RWPE1 (cell line): ENCODE measurements at regions not wholly inside any gene's neighbourhood (a gene's known extent, or its start where the extent isn't known, plus 50 kb on each side); places are given as distances from the start of the nearest gene placed in this dataset.

Experiments used
- CTCF ChIA-PET: fragments of 350-600 bp; sonication (Branson Sonifier 250); formaldehyde crosslinking; extraction: SDS; loops from one replicate; lab custom pipeline; 2021; lab: Yijun Ruan, JAX
- POLR2A ChIA-PET: fragments of 400-600 bp; formaldehyde crosslinking; extraction: SDS; loops from one replicate; lab custom pipeline; 2020; ENCODE audit warnings: antibody characterized with exemption; ENCODE audit not compliant: low non-redundant PET; lab: Yijun Ruan, JAX
- DNase-seq: peaks from one replicate; pipeline ENCODE4 v3.0.0; 2012; ENCODE audit warnings: low spot score
- H3K27ac ChIP-seq: fragments of 450-650 bp; 2 replicates; pipeline ENCODE4 v1.5.1; 2017
- TF ChIP-seq, protein P1 (sequence below): fragments of 450-650 bp; conservative IDR thresholded peaks from 2 replicates; pipeline ENCODE4 v1.5.1; 2017; ENCODE audit warnings: low read depth, mild to moderate bottlenecking

DNA sequence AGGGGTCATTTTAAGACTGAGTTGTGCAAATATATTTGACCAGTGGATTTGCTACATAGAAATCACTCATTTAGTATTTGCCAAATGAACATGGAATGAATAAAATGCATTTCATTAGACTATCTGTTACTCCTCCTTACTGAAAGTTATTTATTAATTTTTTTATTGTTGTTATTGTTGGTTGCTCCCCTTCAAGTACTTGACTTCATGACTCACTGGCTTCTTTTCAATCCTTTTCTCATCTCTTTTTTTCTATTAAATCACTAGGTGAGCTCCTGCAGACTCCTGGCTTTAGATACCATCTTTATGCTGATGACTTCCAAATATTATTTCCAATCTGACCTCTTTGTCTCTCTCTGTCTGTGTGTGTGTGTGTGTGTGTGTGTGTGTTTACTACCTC, 192.2 kb upstream of the FAM83B start:
- H3K27ac ChIP-seq = no peak overlapping the region
- ChIA-PET CTCF (no interaction called here), POLR2A (no interaction called here)
- TF ChIP-seq, protein P1, sequence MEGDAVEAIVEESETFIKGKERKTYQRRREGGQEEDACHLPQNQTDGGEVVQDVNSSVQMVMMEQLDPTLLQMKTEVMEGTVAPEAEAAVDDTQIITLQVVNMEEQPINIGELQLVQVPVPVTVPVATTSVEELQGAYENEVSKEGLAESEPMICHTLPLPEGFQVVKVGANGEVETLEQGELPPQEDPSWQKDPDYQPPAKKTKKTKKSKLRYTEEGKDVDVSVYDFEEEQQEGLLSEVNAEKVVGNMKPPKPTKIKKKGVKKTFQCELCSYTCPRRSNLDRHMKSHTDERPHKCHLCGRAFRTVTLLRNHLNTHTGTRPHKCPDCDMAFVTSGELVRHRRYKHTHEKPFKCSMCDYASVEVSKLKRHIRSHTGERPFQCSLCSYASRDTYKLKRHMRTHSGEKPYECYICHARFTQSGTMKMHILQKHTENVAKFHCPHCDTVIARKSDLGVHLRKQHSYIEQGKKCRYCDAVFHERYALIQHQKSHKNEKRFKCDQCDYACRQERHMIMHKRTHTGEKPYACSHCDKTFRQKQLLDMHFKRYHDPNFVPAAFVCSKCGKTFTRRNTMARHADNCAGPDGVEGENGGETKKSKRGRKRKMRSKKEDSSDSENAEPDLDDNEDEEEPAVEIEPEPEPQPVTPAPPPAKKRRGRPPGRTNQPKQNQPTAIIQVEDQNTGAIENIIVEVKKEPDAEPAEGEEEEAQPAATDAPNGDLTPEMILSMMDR = no peak
- DNase-seq = no peak

DNA sequence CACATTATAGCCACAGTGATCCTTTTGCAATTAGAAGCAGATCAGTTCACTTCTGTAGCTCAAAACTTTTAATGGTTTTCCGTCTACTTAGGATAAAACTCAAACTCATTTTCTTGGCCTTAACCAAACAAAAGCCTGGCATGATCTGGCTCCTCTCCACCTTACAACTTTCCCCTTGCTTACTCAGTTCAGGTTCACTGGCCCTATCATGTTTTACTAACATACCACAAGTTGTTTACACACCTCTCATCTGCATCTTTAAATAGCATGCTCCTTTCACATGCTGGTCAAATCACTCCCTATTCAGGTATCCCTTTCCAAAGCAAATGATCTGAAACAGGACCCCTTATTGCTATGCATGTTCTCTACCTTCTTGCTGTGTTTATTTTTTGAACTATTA, 191.4 kb upstream of the FAM83B start:
- CTCF ChIA-PET = no interaction called here
- POLR2A ChIA-PET = no interaction called here
- peak; percentile 3 for DNase-seq
- TF ChIP-seq, protein P1 = no peak
- H3K27ac ChIP-seq = no peak overlapping the region

DNA sequence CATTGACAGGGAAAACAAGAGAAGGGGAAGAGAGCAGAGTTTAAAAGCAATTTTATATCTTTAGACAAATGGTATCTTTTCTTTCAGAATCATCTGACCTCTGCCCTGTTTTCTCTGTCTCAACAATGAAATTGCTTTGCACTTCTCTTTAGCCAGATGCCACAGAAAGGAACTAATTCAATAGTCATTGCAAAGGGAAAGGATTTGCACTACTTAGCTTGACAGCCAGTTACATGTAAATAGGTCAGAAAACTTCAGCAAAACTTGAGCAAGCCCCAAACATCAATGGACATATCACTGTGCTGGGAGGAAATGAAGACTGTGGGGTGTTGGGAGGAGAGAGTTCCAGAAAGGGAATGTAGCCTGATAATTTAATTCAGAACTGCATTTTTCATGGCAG, 181.3 kb upstream of the FAM83B start:
- POLR2A ChIA-PET = no interaction called here
- no peak for DNase-seq
- CTCF ChIA-PET = no interaction called here
- H3K27ac ChIP-seq = no peak overlapping the region
- TF ChIP-seq, protein P1 = no peak

DNA sequence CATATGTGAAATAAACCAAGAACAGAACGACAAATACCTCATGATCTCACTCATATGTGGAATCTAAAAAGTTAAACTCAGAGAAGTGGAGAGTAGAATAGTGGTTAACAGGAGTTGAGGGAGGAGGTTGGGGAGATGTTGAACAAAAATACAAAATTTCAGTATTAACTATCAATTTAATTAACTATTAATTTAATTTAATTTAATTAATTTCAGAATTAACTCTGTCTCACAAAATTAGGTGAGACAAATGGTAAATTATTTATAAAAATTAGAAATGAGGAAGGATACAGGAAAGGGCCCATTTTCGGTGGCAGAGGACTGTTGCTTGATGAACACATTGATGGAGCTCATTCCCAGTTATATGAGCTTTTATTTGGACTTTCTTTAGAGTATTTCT, 166.0 kb upstream of the FAM83B start:
- no peak overlapping the region for H3K27ac ChIP-seq
- DNase-seq = no peak
- TF ChIP-seq, protein P1 = no peak
- CTCF ChIA-PET = no interaction called here
- POLR2A ChIA-PET = no interaction called here

DNA sequence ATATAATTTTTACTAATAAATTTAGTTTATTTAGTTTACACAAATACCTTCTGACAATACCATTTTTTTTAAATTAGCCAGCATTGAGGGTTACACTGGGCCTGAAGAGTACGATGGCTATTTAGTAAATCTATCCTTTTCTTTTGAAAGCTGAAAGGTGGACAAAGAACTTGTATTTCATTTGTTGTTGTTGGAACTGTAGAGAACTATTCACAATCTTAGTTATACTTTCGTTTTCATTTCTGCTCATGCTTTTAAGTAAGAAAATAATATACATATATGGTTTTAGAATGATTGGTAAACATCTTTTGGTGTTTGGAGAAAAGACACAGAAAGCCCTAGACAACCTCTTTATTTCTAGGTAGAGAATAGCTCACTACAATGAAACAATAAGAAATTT, 165.3 kb upstream of the FAM83B start:
- CTCF ChIA-PET = no interaction called here
- DNase-seq = no peak
- TF ChIP-seq, protein P1 = no peak
- no peak overlapping the region for H3K27ac ChIP-seq
- POLR2A ChIA-PET = no interaction called here

DNA sequence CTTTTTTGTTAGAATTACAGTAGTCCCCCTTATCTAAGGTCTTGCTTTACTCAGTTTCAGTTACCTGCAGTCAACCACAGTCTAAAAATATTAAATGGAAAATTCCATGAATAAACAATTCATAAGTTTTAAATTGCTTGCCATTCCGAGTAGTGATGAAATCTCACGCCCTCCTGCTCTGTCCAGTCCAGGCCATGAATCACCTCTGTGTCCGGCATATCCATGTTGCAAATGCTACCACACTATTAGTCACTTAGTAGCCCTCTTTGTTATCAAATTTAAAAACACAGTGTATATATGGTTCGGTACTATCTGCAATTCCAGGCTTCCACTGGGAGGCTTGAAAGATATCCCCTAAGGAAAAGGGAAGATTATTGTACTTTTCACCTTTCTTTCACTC, 164.6 kb upstream of the FAM83B start:
- CTCF ChIA-PET = no interaction called here
- no peak overlapping the region for H3K27ac ChIP-seq
- DNase-seq = no peak
- TF ChIP-seq, protein P1 = no peak
- POLR2A ChIA-PET = no interaction called here

DNA sequence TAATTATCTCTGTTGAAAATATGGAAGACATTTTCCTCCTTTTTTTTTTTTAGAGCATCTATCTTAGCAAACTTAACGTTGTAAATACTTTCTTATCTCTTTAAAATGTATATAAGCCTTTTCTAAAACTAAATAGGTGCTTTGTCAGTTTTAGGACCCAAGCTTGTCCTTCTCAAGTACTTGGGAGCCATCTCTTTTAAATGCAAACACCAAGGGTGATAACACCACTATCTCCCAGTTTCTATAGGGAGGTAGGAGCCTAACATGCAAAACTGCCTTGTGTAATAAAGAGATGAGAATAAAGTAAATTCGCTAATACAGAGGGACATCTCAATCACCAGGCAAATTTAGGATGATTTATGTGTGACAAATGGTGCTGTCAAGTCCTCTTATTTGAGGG, 157.0 kb upstream of the FAM83B start:
- TF ChIP-seq, protein P1 = no peak
- no peak overlapping the region for H3K27ac ChIP-seq
- DNase-seq = no peak
- ChIA-PET CTCF (interaction anchor here (0.7 kb wide), 1 partner anchor 159 kb away, joined by 3 read pairs; no protein-coding TSS in a partner anchor), POLR2A (no interaction called here)
